Right ventricle myocardium superior (tissue), 1 donor: ENCODE measurements at regions not wholly inside any gene's neighbourhood (a gene's known extent, or its start where the extent isn't known, plus 50 kb on each side); places are given as distances from the start of the nearest gene placed in this dataset.
A peak's percentile ranks its signal among the peaks of the same experiment; 100 is the strongest.

Source experiments
- ATAC-seq: fragments of 200-7000 bp; cut with Tn5 transposase; one replicate; pipeline ENCODE4 v1.9.1; 2020; ENCODE audit warnings: mild to moderate bottlenecking; ENCODE audit not compliant: poor library complexity
- DNase-seq: peaks from one replicate; pipeline ENCODE4 v3.0.0-alpha.2; 2020
- intact Hi-C: fragments of 100-400 bp; cut with DNase I; formaldehyde crosslinking; loops from one replicate; pipeline ENCODE4 v1.11.2; 2022
- donor health status: DM: no; HTN: yes; CAD: no; lungs with severe emphysema.

DNA sequence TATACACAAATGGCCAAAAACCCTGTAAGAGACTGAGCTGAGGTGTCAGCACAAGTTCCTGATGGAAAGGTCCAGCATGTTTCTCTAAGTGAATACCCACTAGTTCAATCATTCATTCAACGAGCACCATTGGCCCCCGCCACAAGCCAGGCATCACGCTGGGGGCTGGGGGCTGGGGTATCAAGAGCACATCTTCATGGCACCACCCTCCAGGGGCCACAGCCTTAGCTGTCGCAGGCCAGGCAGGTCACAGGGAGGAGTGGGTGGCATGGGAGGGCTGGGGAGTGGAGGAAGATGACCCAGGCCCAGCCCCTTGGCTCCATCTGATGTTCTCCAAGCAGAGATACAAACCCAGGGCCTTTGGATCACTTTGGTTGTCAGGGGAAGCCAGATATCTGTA is 97.9 kb downstream of the ACKR3 start:
- intact Hi-C loops: no loop called here
- DNase-seq (no peak), ATAC-seq (no peak)

GRCh38 chr2:236668531-236668969 is 98.9 kb downstream of the ACKR3 start:
- ATAC-seq (no peak), DNase-seq (no peak)
- intact Hi-C loops: no loop called here

DNA sequence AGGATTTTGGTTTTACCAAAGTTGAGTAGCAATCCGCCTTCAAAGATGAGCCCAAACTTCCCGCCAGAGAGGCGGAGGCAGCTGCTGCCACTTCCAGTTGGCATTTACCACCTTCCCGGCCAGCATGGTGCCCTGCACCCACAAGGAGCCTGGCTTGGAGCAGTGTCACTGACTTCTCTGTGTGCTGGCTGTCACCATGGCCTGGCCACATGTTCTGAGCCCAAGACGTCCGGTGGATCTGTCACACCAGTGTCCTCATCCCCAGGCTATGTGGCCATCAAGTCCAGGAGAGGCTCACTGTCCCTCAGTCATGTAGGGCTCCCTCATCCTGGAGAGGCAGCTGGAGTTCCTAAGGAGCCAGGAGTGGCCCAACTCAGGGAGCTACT is 100.6 kb downstream of the ACKR3 start:
- intact Hi-C loops: no loop called here
- no peak for ATAC-seq
- no peak for DNase-seq

- ATAC-seq: no peak
- DNase-seq: no peak
- intact Hi-C loops: no loop called here
Observed at GRCh38 chr2:236671896-236672562, 102.4 kb downstream of the ACKR3 start.

DNA sequence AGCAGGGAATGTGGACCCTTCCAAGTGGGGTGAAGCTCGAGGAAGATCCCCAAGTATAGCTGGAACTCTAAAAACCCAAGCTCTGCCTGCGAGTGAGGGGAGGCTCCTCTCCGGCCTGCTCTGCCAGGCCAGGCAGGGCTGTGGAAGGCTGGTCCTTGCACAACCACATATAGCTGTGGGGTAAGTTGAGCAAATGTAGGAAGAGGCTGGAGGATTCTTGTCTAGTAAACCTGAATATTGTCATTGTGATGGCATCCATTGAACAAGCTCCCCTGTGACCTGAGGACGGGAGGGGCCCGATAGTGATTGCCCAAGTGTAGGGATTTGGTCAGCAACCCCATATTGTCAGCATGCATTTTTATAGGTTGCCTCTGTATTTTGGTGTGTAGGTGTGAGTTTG is 103.0 kb downstream of the ACKR3 start:
- ATAC-seq (no peak), DNase-seq (no peak)
- intact Hi-C loops: no loop called here

- DNase-seq (no peak), ATAC-seq (no peak)
- intact Hi-C loops: no loop called here
Observed at GRCh38 chr2:236673126-236673822, 103.6 kb downstream of the ACKR3 start.

- ATAC-seq: no peak
- intact Hi-C loops: no loop called here
- no peak for DNase-seq
Observed at GRCh38 chr2:236673823-236674185, 104.2 kb downstream of the ACKR3 start.

- no peak for ATAC-seq
- intact Hi-C loops: no loop called here
- DNase-seq: no peak
Observed at GRCh38 chr2:236674238-236674637, 104.6 kb downstream of the ACKR3 start.

DNA sequence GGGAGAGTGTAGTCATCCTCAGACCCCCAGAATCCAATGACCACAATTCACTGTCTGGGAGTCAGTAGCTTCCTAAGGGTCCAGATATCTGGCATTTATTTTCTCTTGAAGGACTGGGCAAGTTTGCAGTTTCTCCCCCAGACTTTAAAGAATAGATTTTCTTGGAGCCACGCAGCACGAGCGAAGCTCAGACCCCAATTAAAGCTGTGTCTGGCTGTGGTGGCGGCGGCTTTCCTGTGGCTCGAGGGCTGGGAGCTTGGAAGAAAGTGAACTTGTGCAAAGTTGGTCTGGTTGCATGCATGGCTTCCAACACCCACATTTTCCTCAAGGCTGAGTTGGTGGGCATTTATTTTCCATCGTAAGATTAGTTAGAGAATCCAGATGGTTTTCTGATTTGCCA is 105.0 kb downstream of the ACKR3 start:
- no peak for DNase-seq
- intact Hi-C loops: no loop called here
- no peak for ATAC-seq

GRCh38 chr2:236675051-236675450 is 105.4 kb downstream of the ACKR3 start:
- ATAC-seq (peak; percentile 55), DNase-seq (no peak)
- intact Hi-C loops: no loop called here

GRCh38 chr2:236675526-236675925 is 105.9 kb downstream of the ACKR3 start:
- DNase-seq (no peak), ATAC-seq (no peak)
- intact Hi-C loops: no loop called here

- ATAC-seq: no peak
- DNase-seq: no peak
- intact Hi-C loops: no loop called here
Observed at GRCh38 chr2:236676136-236676873, 106.7 kb downstream of the ACKR3 start.

GRCh38 chr2:236677368-236677767 is 107.7 kb downstream of the ACKR3 start:
- intact Hi-C loops: no loop called here
- DNase-seq: no peak

DNA sequence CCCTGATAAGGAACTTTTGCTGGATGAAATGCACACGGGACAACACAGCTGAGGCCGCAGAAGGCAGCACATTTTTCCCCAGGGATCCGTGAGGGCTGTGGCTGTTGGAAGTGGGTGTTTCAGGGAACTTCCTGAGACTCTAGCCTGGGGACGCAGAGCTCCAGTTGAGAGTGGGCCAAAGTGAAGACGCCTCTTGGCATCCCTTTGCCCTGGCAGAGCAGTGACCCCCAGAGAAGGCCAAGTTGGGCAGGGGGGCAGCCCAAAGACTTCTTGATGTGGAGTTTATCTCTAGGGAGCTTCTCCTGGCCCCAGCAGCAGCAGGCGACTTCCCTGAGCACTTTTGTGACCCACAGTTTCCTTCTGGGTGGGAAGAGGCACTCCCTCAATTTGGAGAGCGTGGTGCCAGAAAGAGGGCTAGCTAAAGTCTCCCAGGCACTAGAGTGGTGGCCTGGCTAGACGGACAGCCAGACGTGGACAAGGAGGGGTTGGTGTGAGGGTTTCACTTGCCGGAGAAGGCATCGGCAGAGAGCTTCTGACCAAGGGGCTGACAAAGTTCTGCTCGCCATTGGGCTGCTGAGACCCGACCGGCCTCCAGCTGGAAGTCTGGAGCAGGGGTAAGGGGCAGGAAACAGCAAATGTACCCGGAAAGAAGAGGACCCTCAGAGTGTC is 108.8 kb downstream of the ACKR3 start:
- intact Hi-C loops: no loop called here
- DNase-seq (no peak), ATAC-seq (no peak)

More at GRCh38 chr2:236677368-236677767, 107.7 kb downstream of the ACKR3 start:
- ATAC-seq: no peak

DNA sequence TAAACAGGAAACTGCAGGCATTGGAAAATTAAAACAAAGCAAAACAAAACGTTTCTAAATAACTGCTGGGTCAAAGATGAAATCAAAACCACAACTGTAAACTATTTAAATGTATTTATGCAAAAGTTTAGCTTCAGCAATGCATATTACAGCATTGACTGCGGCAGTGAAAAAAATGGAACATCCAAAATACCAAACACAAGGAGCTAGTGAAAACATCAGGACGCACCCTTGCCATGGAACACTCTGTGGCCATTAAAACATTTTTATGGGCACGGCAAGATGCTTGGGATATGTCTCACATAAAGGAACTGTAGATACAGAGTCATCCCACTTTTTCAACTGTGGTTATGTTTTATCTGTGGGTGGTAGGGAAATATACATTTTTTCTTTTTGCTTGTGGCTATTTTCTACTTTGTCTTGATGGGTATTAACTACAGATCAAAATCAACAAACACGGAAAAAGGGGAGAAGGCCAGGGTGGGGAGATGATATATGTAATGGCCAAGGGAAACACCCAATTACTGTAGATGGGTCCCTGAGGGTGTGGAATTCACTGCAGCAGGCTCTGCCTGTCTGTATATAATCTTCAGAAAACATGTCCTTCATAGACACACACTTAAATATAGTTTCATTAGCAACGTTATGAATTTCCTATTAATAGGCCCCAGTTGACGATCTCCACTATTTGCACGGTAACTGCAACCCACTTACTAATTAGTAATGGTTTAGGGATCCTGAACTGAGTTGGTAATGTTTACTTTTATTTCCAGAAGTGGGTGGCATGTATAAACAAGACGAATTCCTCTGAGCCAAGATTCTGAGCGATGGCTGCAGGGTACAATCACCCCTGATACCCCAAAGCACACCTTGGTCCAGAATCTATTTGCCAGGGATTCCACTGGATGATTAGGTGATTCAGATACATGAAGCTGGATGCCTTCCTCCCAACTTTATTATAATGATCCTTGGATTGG is 110.5 kb downstream of the ACKR3 start:
- intact Hi-C loops: no loop called here
- no peak for DNase-seq
- no peak for ATAC-seq

DNA sequence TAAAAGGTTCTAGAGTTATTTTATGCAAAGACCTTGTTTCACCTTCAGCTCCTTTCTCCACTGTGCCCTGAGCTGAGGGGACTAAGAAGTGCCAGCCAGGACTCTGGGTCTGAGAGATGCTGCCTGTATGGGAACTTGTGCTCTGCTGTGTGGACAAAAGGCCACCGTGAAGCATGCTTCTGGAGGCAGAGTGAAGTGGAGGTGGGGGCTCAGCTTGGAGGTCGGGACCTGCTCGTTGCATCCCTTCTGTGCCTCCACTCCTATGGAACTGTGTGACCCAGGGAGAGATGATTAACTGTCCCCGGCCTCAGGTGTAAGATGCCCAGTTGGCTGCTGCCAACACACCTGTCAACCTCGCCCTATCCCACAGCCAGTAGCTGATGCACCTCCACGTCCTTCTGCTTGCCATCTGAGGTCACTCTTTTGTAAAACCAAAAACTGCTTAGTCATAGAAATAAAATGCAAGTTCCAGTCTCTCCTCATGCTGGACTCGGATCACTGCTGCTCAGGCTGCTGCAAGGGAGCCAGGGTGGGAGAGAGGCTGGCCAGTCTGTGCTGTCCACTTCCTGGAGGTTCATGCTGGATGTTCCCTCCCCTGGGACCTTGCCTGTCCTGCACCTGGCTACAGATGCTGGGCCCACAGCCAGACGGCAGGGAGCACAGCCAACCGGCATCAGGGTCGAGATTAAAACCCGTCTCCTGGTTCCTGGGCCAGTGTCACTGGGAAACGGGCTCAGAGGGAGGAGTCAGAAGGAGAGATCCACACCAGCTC is 113.2 kb downstream of the ACKR3 start:
- ATAC-seq (peak; percentile 52), DNase-seq (no peak)
- intact Hi-C loops: no loop called here

DNA sequence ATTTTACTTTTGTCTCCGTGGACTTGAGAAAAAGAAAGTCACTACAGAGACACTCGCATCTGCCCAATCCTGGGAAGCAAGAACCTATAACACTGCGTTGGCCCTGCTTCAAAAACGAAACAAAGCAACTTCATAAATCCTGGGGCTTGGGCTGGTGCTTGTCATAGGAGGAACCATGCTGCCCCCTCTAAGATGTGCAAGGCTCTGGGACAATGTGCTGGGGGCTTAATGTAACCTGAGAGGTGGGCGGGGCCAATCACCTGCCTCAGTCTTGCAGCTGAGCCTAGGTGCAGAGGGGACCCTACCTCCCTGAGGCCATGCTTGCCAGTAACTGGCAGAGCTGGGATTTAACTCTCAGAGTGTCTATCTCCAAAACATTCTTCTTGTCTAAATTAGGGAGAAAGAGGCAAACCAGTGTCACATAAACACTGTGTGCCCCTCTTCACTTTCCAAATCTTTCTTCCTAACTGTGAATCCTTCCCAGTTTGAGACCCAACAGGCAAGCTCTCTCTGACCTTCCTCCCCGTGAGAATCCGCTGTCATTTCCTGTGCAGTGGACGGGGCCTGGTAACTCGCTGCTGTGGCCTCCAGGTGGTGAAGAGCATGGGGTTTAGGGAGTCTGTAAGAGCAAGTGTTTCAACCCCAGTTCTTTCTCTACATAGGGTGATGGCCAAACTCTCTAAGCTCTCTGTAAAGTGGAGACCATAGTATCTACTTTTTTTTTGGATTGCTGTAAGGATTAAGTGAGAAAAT is 115.1 kb downstream of the ACKR3 start:
- DNase-seq (no peak), ATAC-seq (no peak)
- intact Hi-C loops: no loop called here
